GM18511 (cell line): ENCODE measurements at regions not wholly inside any gene's neighbourhood (a gene's known extent, or its start where the extent isn't known, plus 50 kb on each side); places are given as distances from the start of the nearest gene placed in this dataset.

Experiments
- ATAC-seq: cut with Tn5 transposase; IDR thresholded peaks from one replicate; pipeline ENCODE4 v1.9.1; 2021; ENCODE audit warnings: mild to moderate bottlenecking, moderate library complexity; ENCODE audit not compliant: unreplicated experiment

- ATAC-seq: no peak
These were observed 212.4 kb upstream of the STK17B start for GRCh38 chr2:196383799-196384198.

- ATAC-seq: peak; percentile 61
These were observed 213.4 kb upstream of the STK17B start for GRCh38 chr2:196384729-196385128.

GRCh38 chr2:196389670-196390069 is 218.3 kb upstream of the STK17B start:
- ATAC-seq: no peak

- ATAC-seq: peak; percentile 59
These were observed 219.1 kb upstream of the STK17B start for GRCh38 chr2:196390243-196391148.

- ATAC-seq: peak; percentile 44
These were observed 219.7 kb upstream of the STK17B start for GRCh38 chr2:196391149-196391479.

- ATAC-seq: no peak
These were observed 227.7 kb upstream of the STK17B start for GRCh38 chr2:196399096-196399495.

- no peak for ATAC-seq
These were observed 228.6 kb upstream of the STK17B start for GRCh38 chr2:196399722-196400691.

GRCh38 chr2:196403471-196403870 is 232.1 kb upstream of the STK17B start:
- no peak for ATAC-seq

GRCh38 chr2:196404276-196404675 is 232.9 kb upstream of the STK17B start:
- no peak for ATAC-seq

GRCh38 chr2:196407675-196408264 is 231.7 kb upstream of the CCDC150 start:
- peak; percentile 56 for ATAC-seq

GRCh38 chr2:196409376-196409775 is 230.1 kb upstream of the CCDC150 start:
- ATAC-seq: peak; percentile 43

GRCh38 chr2:196410008-196410407 is 229.5 kb upstream of the CCDC150 start:
- ATAC-seq: no peak

- ATAC-seq: peak; percentile 83
These were observed 225.7 kb upstream of the CCDC150 start for GRCh38 chr2:196413821-196414274.

- ATAC-seq: peak; percentile 57
These were observed 224.1 kb upstream of the CCDC150 start for GRCh38 chr2:196415384-196415783.

GRCh38 chr2:196420143-196420542 is 219.4 kb upstream of the CCDC150 start:
- no peak for ATAC-seq

GRCh38 chr2:196421880-196422279 is 217.6 kb upstream of the CCDC150 start:
- ATAC-seq: no peak

- ATAC-seq: no peak
These were observed 217.2 kb upstream of the CCDC150 start for GRCh38 chr2:196422361-196422760.

GRCh38 chr2:196426122-196426521 is 213.4 kb upstream of the CCDC150 start:
- ATAC-seq: no peak

GRCh38 chr2:196427986-196428634 is 211.4 kb upstream of the CCDC150 start:
- no peak for ATAC-seq

- no peak for ATAC-seq
These were observed 208.4 kb upstream of the CCDC150 start for GRCh38 chr2:196431076-196431475.

GRCh38 chr2:196431957-196432356 is 207.6 kb upstream of the CCDC150 start:
- no peak for ATAC-seq
